ENCODE measurements at regions not wholly inside any gene's neighbourhood (a gene's known extent, or its start where the extent isn't known, plus 50 kb on each side); places are given as distances from the start of the nearest gene placed in this dataset.

GRCh38 chr16:88318051-88318450 is 64.7 kb upstream of the ZNF469 start:
- Histone ChIP-seq H3K4me2 (replicated peaks; ENCODE audit: low read depth, low read length, poor library complexity, severe bottlenecking) (no peak overlapping the region), H3K9me3 (ENCODE audit: control extremely low read depth in 1 of 3, control insufficient read depth in 2 of 3, insufficient read depth in 1 of 3, low read length in 2 of 3) (peaks cover 0 to 13% (median 0%) of the 10 kb centered on the region in 3 donors), H3K9ac (ENCODE audit: low read length) (no peak overlapping the region), H3K36me3 (replicated peaks in 1 of 2; ENCODE audit: control extremely low read depth in 1 of 2, control insufficient read depth in 1 of 2, extremely low read depth in 1 of 2, insufficient read depth in 2 of 2, low read length in 1 of 2) (no peaks in the 10 kb centered on the region), H3K4me1 (ENCODE audit: control insufficient read depth in 2 of 2, insufficient read depth in 2 of 2, low read length in 2 of 2) (no peaks in the 10 kb centered on the region), H4K20me1 (ENCODE audit: control insufficient read depth, insufficient read depth, low read length, poor library complexity, severe bottlenecking) (no peaks in the 10 kb centered on the region), H2AFZ (ENCODE audit: insufficient read depth, low read depth, low read length, poor library complexity, severe bottlenecking) (no peak overlapping the region), H3K27ac (ENCODE audit: low read length in 2 of 2) (no peak overlapping the region), H3K27me3 (replicated peaks in 1 of 4; ENCODE audit: control extremely low read depth in 1 of 4, control insufficient read depth in 3 of 4, insufficient read depth in 4 of 4, low read length in 3 of 4) (peaks cover 0 to 4% (median 0%) of the 10 kb centered on the region in 4 experiments), H3K4me3 (ENCODE audit: control extremely low read depth in 1 of 5, extremely low read depth in 1 of 5, insufficient read depth in 1 of 5, low read depth in 2 of 5, low read length in 4 of 5) (no peak overlapping the region), H3K79me2 (ENCODE audit: control insufficient read depth, insufficient read depth, low read length) (no peaks in the 10 kb centered on the region)
- ChIA-PET CTCF (no interaction called here), POLR2A (interaction anchor here (0.6 kb wide), 1 partner anchor 493 kb away, joined by 3 read pairs; no protein-coding TSS in a partner anchor)
- peaks cover 5% of the 10 kb centered on the region for H3K27me3 Mint-ChIP-seq
- DNase-seq: no peak
- no peak for ATAC-seq (ENCODE audit: low read depth)
- H3K4me1 Mint-ChIP-seq: no peaks in the 10 kb centered on the region
- H3K27ac Mint-ChIP-seq: no peak overlapping the region
- intact Hi-C loops (cut with micrococcal nuclease): no loop called here
- no peaks in the 10 kb centered on the region for H3K9me3 Mint-ChIP-seq (ENCODE audit: insufficient read depth)
- WGBS (ENCODE audit: insufficient coverage): 93% methylated on average over 13 of the region's 14 CpGs
- TF ChIP-seq CTCF (IDR thresholded peaks at IDR 0.05): no peak
- no peak for TF ChIP-seq EZH2 (IDR thresholded peaks at IDR 0.05; ENCODE audit: borderline replicate concordance, insufficient read depth, low read depth, low read length, poor library complexity, severe bottlenecking)
- no peak overlapping the region for H3K4me3 Mint-ChIP-seq

- Mint-ChIP-seq H3K4me3 (no peak overlapping the region), H3K27ac (no peak overlapping the region), H3K27me3 (peaks cover 5% of the 10 kb centered on the region), H3K9me3 (ENCODE audit: insufficient read depth) (no peaks in the 10 kb centered on the region), H3K4me1 (no peaks in the 10 kb centered on the region)
- Histone ChIP-seq H3K9me3 (ENCODE audit: control extremely low read depth in 1 of 3, control insufficient read depth in 2 of 3, insufficient read depth in 1 of 3, low read length in 2 of 3) (peaks cover 0 to 13% (median 0%) of the 10 kb centered on the region in 3 donors), H4K20me1 (ENCODE audit: control insufficient read depth, insufficient read depth, low read length, poor library complexity, severe bottlenecking) (no peaks in the 10 kb centered on the region), H3K36me3 (replicated peaks in 1 of 2; ENCODE audit: control extremely low read depth in 1 of 2, control insufficient read depth in 1 of 2, extremely low read depth in 1 of 2, insufficient read depth in 2 of 2, low read length in 1 of 2) (no peaks in the 10 kb centered on the region), H3K79me2 (ENCODE audit: control insufficient read depth, insufficient read depth, low read length) (no peaks in the 10 kb centered on the region), H3K27me3 (replicated peaks in 1 of 4; ENCODE audit: control extremely low read depth in 1 of 4, control insufficient read depth in 3 of 4, insufficient read depth in 4 of 4, low read length in 3 of 4) (peaks cover 0 to 4% (median 0%) of the 10 kb centered on the region in 4 experiments), H3K4me1 (ENCODE audit: control insufficient read depth in 2 of 2, insufficient read depth in 2 of 2, low read length in 2 of 2) (no peaks in the 10 kb centered on the region), H3K27ac (ENCODE audit: low read length in 2 of 2) (no peak overlapping the region), H2AFZ (ENCODE audit: insufficient read depth, low read depth, low read length, poor library complexity, severe bottlenecking) (no peak overlapping the region), H3K4me3 (ENCODE audit: control extremely low read depth in 1 of 5, extremely low read depth in 1 of 5, insufficient read depth in 1 of 5, low read depth in 2 of 5, low read length in 4 of 5) (no peak overlapping the region), H3K4me2 (replicated peaks; ENCODE audit: low read depth, low read length, poor library complexity, severe bottlenecking) (no peak overlapping the region), H3K9ac (ENCODE audit: low read length) (no peak overlapping the region)
- no peak for TF ChIP-seq EZH2 (IDR thresholded peaks at IDR 0.05; ENCODE audit: borderline replicate concordance, insufficient read depth, low read depth, low read length, poor library complexity, severe bottlenecking)
- TF ChIP-seq CTCF (IDR thresholded peaks at IDR 0.05): no peak
- 91% methylated on average over 12 of the region's 14 CpGs for WGBS (ENCODE audit: insufficient coverage)
- DNase-seq (no peak), ATAC-seq (ENCODE audit: low read depth) (no peak)
- CTCF ChIA-PET: no interaction called here
- POLR2A ChIA-PET: interaction anchor here (0.6 kb wide), 1 partner anchor 493 kb away, joined by 3 read pairs; no protein-coding TSS in a partner anchor
- intact Hi-C loops (cut with micrococcal nuclease): no loop called here
Measured at GRCh38 chr16:88318521-88318920, 64.2 kb upstream of the ZNF469 start.
